ENCODE measurements at regions not wholly inside any gene's neighbourhood (a gene's known extent, or its start where the extent isn't known, plus 50 kb on each side); places are given as distances from the start of the nearest gene placed in this dataset.

DNA sequence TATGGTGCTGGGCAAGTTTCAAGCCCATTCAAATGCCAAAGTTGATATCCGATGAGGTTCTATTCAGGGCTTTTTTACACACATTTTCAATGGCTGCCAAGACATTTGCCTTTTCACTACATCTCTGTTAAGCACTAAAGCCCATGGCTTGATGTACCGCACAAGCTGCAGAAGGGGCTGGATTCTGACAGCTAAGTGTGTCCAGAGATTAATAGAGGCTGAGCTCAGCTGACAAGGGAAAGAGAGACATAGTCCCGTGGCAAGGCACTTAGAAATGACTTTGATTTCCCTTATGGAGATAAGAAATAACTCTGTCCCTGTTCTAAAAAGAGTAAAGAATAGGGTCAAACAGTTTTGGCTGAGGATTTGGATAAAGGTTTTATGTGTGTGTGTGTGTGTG lies 198.6 kb downstream of the DMRT2 start:
- Histone ChIP-seq H3K4me3 (ENCODE audit: low read length) (no peak overlapping the region), H3K27ac (ENCODE audit: low read length) (no peak overlapping the region), H3K79me2 (replicated peaks; ENCODE audit: insufficient read depth, low read length) (no peaks in the 10 kb centered on the region), H3K27me3 (ENCODE audit: insufficient read depth, low read depth, low read length) (no peaks in the 10 kb centered on the region), H3K36me3 (ENCODE audit: insufficient read depth, low read length) (no peaks in the 10 kb centered on the region), H3K9me3 (ENCODE audit: low read length) (no peaks in the 10 kb centered on the region), H4K20me1 (ENCODE audit: insufficient read depth) (no peaks in the 10 kb centered on the region), H3K9me2 (ENCODE audit: insufficient read depth, low read length) (no peaks in the 10 kb centered on the region), H3K9ac (ENCODE audit: low read length) (no peak overlapping the region), H2AFZ (ENCODE audit: low read depth, low read length) (no peak overlapping the region), H3F3A (ENCODE audit: insufficient read depth, low read length, poor library complexity, severe bottlenecking) (no peaks in the 10 kb centered on the region), H3K4me2 (ENCODE audit: low read length) (no peak overlapping the region)
- TF ChIP-seq EP300 (conservative IDR thresholded peaks at IDR 0.05; ENCODE audit: poor library complexity, severe bottlenecking) = no peak
- no peak for TF ChIP-seq POLR2AphosphoS5 (IDR thresholded peaks at IDR 0.05)
- TF ChIP-seq MXI1 (conservative IDR thresholded peaks at IDR 0.05; ENCODE audit: poor library complexity, severe bottlenecking) = no peak
- no peak for TF ChIP-seq RAD21 (conservative IDR thresholded peaks at IDR 0.05)
- no peak for TF ChIP-seq EZH2 (IDR thresholded peaks at IDR 0.05; ENCODE audit: borderline replicate concordance, insufficient read depth, low read length, poor library complexity, severe bottlenecking)
- TF ChIP-seq, protein P1, sequence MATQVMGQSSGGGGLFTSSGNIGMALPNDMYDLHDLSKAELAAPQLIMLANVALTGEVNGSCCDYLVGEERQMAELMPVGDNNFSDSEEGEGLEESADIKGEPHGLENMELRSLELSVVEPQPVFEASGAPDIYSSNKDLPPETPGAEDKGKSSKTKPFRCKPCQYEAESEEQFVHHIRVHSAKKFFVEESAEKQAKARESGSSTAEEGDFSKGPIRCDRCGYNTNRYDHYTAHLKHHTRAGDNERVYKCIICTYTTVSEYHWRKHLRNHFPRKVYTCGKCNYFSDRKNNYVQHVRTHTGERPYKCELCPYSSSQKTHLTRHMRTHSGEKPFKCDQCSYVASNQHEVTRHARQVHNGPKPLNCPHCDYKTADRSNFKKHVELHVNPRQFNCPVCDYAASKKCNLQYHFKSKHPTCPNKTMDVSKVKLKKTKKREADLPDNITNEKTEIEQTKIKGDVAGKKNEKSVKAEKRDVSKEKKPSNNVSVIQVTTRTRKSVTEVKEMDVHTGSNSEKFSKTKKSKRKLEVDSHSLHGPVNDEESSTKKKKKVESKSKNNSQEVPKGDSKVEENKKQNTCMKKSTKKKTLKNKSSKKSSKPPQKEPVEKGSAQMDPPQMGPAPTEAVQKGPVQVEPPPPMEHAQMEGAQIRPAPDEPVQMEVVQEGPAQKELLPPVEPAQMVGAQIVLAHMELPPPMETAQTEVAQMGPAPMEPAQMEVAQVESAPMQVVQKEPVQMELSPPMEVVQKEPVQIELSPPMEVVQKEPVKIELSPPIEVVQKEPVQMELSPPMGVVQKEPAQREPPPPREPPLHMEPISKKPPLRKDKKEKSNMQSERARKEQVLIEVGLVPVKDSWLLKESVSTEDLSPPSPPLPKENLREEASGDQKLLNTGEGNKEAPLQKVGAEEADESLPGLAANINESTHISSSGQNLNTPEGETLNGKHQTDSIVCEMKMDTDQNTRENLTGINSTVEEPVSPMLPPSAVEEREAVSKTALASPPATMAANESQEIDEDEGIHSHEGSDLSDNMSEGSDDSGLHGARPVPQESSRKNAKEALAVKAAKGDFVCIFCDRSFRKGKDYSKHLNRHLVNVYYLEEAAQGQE (IDR thresholded peaks at IDR 0.05; ENCODE audit: borderline replicate concordance) = no peak
- no peak for TF ChIP-seq SMC3 (conservative IDR thresholded peaks at IDR 0.05; ENCODE audit: poor library complexity)
- TF ChIP-seq, protein P2, sequence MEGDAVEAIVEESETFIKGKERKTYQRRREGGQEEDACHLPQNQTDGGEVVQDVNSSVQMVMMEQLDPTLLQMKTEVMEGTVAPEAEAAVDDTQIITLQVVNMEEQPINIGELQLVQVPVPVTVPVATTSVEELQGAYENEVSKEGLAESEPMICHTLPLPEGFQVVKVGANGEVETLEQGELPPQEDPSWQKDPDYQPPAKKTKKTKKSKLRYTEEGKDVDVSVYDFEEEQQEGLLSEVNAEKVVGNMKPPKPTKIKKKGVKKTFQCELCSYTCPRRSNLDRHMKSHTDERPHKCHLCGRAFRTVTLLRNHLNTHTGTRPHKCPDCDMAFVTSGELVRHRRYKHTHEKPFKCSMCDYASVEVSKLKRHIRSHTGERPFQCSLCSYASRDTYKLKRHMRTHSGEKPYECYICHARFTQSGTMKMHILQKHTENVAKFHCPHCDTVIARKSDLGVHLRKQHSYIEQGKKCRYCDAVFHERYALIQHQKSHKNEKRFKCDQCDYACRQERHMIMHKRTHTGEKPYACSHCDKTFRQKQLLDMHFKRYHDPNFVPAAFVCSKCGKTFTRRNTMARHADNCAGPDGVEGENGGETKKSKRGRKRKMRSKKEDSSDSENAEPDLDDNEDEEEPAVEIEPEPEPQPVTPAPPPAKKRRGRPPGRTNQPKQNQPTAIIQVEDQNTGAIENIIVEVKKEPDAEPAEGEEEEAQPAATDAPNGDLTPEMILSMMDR (IDR thresholded peaks at IDR 0.05; ENCODE audit: poor library complexity, severe bottlenecking) = no peak
- no peak for TF ChIP-seq TAF1 (IDR thresholded peaks at IDR 0.05; ENCODE audit: low read depth)

DNA sequence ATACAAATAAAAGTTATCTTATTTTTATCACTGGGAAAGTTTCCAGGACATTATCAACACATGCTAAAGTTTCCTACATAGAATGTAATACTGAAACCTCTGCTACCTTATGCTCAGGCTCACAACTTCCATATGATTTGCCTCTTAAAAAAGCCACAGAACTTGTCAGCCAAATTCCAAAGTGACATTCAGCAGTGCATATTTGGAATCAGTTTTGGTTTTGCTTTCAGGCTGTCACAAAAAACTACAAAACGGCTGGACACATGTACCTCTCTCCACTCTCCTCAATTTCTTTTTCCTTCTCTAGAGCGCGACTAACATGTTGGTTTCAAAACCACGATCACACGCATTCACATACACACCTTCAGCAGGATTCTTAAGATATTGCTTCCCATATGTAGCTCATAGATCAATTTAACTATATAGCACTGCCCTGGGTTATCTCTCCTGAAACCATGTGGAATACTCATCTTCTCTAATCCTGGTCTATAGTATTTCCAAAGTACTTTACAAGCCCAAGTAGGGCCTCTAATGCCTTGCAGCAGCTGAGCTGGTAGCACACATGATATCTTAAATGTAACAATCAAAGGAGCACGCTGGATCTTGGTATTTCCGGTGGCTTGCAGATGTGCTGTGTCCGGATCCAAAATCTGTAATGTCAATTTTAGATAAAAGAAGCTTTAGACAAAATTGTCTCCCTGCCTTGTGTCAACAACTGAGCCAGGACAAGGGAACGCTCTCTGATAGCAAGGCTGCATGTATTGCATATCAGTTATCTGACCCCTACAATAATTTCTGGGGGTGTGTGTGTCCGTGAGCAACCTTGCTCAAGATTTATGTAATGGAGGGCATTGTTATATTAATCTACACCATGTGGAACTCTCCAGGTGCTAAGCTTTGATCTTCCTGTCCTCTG lies 203.2 kb downstream of the DMRT2 start:
- Histone ChIP-seq H3F3A (ENCODE audit: insufficient read depth, low read length, poor library complexity, severe bottlenecking) (no peaks in the 10 kb centered on the region), H2AFZ (ENCODE audit: low read depth, low read length) (no peak overlapping the region), H4K20me1 (ENCODE audit: insufficient read depth) (no peaks in the 10 kb centered on the region), H3K4me2 (ENCODE audit: low read length) (no peak overlapping the region), H3K9ac (ENCODE audit: low read length) (no peak overlapping the region), H3K27ac (ENCODE audit: low read length) (no peak overlapping the region), H3K27me3 (ENCODE audit: insufficient read depth, low read depth, low read length) (no peaks in the 10 kb centered on the region), H3K36me3 (ENCODE audit: insufficient read depth, low read length) (no peaks in the 10 kb centered on the region), H3K9me3 (ENCODE audit: low read length) (no peaks in the 10 kb centered on the region), H3K4me3 (ENCODE audit: low read length) (no peak overlapping the region), H3K9me2 (ENCODE audit: insufficient read depth, low read length) (no peaks in the 10 kb centered on the region), H3K79me2 (replicated peaks; ENCODE audit: insufficient read depth, low read length) (no peaks in the 10 kb centered on the region)
- TF ChIP-seq EP300 (conservative IDR thresholded peaks at IDR 0.05; ENCODE audit: poor library complexity, severe bottlenecking) = no peak
- TF ChIP-seq POLR2AphosphoS5 (IDR thresholded peaks at IDR 0.05) = no peak
- TF ChIP-seq, protein P1 (IDR thresholded peaks at IDR 0.05; ENCODE audit: borderline replicate concordance) = no peak
- TF ChIP-seq TAF1 (IDR thresholded peaks at IDR 0.05; ENCODE audit: low read depth) = no peak
- TF ChIP-seq MXI1 (conservative IDR thresholded peaks at IDR 0.05; ENCODE audit: poor library complexity, severe bottlenecking) = no peak
- TF ChIP-seq, protein P2 (IDR thresholded peaks at IDR 0.05; ENCODE audit: poor library complexity, severe bottlenecking) = no peak
- no peak for TF ChIP-seq RAD21 (conservative IDR thresholded peaks at IDR 0.05)
- TF ChIP-seq EZH2 (IDR thresholded peaks at IDR 0.05; ENCODE audit: borderline replicate concordance, insufficient read depth, low read length, poor library complexity, severe bottlenecking) = no peak
- no peak for TF ChIP-seq SMC3 (conservative IDR thresholded peaks at IDR 0.05; ENCODE audit: poor library complexity)

Data from neural cell (in vitro differentiated cells).